HFFc6 (cell line): ENCODE measurements at regions not wholly inside any gene's neighbourhood (a gene's known extent, or its start where the extent isn't known, plus 50 kb on each side); places are given as distances from the start of the nearest gene placed in this dataset.

Experiments used
- DNase-seq: peaks from one replicate; pipeline ENCODE4 v3.0.0-alpha.2; 2018
- H3K27ac Mint-ChIP-seq: 2 replicates; pipeline ENCODE4 v1.8.0; 2020; ENCODE audit warnings: mild to moderate bottlenecking, mixed read lengths
- H3K27me3 Mint-ChIP-seq: 2 replicates; pipeline ENCODE4 v1.8.0; 2021; ENCODE audit warnings: mild to moderate bottlenecking, moderate library complexity, mixed read lengths; ENCODE audit not compliant: insufficient read depth
- H3K36me3 Mint-ChIP-seq: 2 replicates; pipeline ENCODE4 v1.8.0; 2021; ENCODE audit warnings: low read depth, mixed read lengths
- H3K4me1 Mint-ChIP-seq: 2 replicates; pipeline ENCODE4 v1.8.0; 2020; ENCODE audit warnings: low read depth, mixed read lengths
- H3K4me3 Mint-ChIP-seq: 2 replicates; pipeline ENCODE4 v1.8.0; 2020; ENCODE audit warnings: mild to moderate bottlenecking, moderate library complexity, mixed read lengths
- H3K9me3 Mint-ChIP-seq: 2 replicates; pipeline ENCODE4 v1.8.0; 2020; ENCODE audit warnings: mild to moderate bottlenecking, mixed read lengths
- TF ChIP-seq, protein P1 (sequence below): fragments of 200-600 bp; sonication (generic); IDR thresholded peaks from 2 replicates; pipeline ENCODE4 v1.5.0; 2021; ENCODE audit warnings: antibody characterized with exemption, mild to moderate bottlenecking

DNA sequence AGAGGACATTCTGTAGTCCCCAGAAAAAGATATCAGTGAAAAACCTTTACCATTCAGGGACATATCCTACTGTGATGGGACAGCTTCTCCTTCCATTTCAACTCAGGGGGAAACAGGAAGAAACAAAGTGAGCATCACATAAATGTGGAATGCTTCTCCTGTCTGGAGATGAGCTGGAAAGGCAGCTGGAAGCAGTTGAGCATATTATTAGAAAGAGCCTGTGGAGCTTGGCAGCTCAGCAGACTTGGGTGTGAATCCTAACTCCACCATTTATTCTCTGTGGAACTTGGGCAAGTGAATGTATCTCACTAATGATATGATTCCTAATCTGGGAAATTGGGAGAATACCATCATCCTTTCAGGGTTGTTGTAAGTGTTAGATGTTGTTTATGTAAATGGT lies 232.1 kb upstream of the F9 start:
- Mint-ChIP-seq H3K9me3 (peaks cover 10% of the 10 kb centered on the region), H3K36me3 (no peaks in the 10 kb centered on the region), H3K4me1 (no peaks in the 10 kb centered on the region), H3K27me3 (no peaks in the 10 kb centered on the region), H3K4me3 (no peak overlapping the region), H3K27ac (no peak overlapping the region)
- TF ChIP-seq, protein P1, sequence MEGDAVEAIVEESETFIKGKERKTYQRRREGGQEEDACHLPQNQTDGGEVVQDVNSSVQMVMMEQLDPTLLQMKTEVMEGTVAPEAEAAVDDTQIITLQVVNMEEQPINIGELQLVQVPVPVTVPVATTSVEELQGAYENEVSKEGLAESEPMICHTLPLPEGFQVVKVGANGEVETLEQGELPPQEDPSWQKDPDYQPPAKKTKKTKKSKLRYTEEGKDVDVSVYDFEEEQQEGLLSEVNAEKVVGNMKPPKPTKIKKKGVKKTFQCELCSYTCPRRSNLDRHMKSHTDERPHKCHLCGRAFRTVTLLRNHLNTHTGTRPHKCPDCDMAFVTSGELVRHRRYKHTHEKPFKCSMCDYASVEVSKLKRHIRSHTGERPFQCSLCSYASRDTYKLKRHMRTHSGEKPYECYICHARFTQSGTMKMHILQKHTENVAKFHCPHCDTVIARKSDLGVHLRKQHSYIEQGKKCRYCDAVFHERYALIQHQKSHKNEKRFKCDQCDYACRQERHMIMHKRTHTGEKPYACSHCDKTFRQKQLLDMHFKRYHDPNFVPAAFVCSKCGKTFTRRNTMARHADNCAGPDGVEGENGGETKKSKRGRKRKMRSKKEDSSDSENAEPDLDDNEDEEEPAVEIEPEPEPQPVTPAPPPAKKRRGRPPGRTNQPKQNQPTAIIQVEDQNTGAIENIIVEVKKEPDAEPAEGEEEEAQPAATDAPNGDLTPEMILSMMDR, result no peak
- no peak for DNase-seq

DNA sequence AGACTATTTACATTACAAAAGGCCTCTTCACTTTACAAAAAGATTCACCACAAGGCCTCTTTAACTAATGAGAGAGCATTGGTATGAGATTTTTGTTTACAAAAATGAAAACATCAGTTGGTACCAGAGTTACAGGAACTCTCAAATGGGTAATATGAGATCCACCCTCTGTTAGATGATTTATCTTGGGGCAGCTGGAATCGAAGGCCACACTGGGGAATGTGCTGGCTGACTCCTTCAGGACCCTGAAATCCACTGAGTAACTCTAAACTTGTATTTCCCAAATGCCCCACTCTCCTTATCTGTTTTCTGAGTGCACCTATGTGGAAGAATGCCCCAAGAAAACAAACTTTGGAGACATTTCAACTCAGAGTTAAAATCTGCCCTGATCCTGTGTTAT lies 232.9 kb upstream of the F9 start:
- no peak overlapping the region for H3K4me3 Mint-ChIP-seq
- DNase-seq, result no peak

DNA sequence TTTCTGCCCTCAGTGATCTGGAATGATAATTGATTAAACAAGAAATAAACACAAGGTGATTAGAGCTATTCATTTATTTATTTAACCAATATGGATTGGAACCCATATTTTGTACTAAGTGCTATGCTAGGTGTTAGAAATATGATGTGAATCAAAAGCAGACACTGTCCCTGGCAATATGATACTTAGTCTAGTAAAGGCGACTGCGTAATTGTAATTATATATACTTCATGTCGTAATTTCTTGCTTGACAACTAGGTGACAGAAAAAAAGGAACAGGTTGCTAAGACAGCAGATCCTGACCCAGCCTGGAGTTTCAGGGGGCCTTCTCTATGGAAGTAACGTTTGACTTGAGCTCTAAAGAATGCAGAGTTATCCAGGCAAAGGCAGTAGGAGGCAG lies 236.5 kb upstream of the F9 start:
- Mint-ChIP-seq H3K27me3 (no peaks in the 10 kb centered on the region), H3K4me1 (no peaks in the 10 kb centered on the region), H3K9me3 (peaks cover 10% of the 10 kb centered on the region), H3K36me3 (no peaks in the 10 kb centered on the region), H3K4me3 (no peak overlapping the region), H3K27ac (no peak overlapping the region)
- no peak for DNase-seq
- TF ChIP-seq, protein P1, result no peak

More for the DNA sequence above, 232.9 kb upstream of the F9 start:
- Mint-ChIP-seq H3K27ac (no peak overlapping the region), H3K4me1 (no peaks in the 10 kb centered on the region), H3K9me3 (peaks cover 10% of the 10 kb centered on the region), H3K27me3 (no peaks in the 10 kb centered on the region), H3K36me3 (no peaks in the 10 kb centered on the region)
- TF ChIP-seq, protein P1, result no peak

DNA sequence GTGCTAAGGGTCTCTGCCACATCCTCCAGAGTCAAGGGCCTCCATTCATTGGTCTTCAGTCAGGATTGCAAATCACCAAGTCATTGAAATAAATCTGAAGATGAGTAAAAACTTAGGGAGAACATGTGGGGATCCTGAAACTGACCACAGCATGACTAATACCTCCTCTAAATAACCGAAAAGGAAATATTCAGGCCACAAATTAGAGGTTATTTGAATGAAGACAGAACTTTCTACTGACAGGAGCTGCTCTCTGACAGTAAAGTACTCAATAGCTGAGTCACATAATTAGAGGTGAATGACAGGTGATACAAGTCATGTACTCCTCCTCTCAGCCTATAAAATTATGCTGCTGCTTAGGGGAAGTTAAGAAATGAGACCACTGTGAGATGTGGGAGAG lies 240.2 kb upstream of the F9 start:
- H3K27me3 Mint-ChIP-seq, result no peaks in the 10 kb centered on the region
- H3K4me3 Mint-ChIP-seq, result no peak overlapping the region
- TF ChIP-seq, protein P1, result no peak
- H3K4me1 Mint-ChIP-seq, result no peaks in the 10 kb centered on the region
- no peak for DNase-seq
- no peak overlapping the region for H3K27ac Mint-ChIP-seq
- H3K9me3 Mint-ChIP-seq, result peaks cover 10% of the 10 kb centered on the region
- no peaks in the 10 kb centered on the region for H3K36me3 Mint-ChIP-seq

DNA sequence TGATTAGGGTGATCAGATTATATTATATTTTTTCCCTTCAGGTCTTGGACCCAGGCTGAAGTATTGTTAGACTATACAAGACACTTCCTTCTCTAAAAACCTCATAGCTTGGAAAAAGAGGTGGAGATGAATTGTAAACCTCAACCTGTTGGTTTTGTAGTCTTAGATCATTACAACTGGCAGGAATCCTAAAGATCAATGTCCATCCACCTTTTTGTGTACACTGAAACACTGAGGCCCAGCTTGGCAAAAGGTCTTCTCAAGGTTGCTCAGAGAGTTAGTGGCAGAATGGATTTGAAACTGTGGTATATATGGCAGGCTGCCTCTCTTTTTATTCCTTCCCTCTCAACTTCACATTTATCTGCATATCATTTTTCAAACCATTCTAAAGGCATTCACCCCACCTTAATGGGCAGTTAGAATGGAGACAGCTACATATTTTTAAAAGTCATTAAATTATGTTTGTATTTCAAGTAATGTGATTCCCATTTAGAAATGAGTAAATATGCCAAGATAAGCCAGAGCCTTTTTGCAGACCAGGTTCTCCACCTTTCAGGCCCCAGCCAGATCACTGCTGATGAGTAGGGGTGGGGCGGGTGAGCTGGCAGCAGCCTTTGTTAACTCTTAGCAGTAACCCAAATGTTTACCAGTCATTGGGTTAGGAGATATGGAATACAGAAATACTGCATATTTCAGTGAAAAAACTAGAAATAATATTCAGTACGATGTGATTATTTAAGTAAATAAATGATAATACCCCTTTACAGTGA lies 243.2 kb upstream of the F9 start:
- Mint-ChIP-seq H3K9me3 (peaks cover 7% of the 10 kb centered on the region), H3K4me3 (no peak overlapping the region), H3K27me3 (no peaks in the 10 kb centered on the region), H3K27ac (no peak overlapping the region), H3K4me1 (no peaks in the 10 kb centered on the region), H3K36me3 (no peaks in the 10 kb centered on the region)
- TF ChIP-seq, protein P1, result no peak
- DNase-seq, result no peak
